GM10248 (cell line): ENCODE measurements at regions not wholly inside any gene's neighbourhood (a gene's known extent, or its start where the extent isn't known, plus 50 kb on each side); places are given as distances from the start of the nearest gene placed in this dataset.

Source experiments
- CTCF ChIA-PET: fragments of 300-600 bp; sonication (Branson Sonifier 250); formaldehyde crosslinking; extraction: SDS; loops from one replicate; lab custom pipeline; 2021; ENCODE audit warnings: antibody characterized with exemption; lab: Yijun Ruan, JAX
- POLR2A ChIA-PET: fragments of 350-650 bp; sonication (Branson Sonifier 250); formaldehyde crosslinking; extraction: SDS; loops from one replicate; lab custom pipeline; 2020; ENCODE audit warnings: antibody characterized with exemption; lab: Yijun Ruan, JAX
- DNase-seq: peaks from one replicate; pipeline ENCODE4 v3.0.0; 2012; ENCODE audit errors: extremely low spot score
- CTCF ChIP-seq: IDR thresholded peaks from 2 replicates; pipeline ENCODE4 v1.5.1; 2012; ENCODE audit warnings: mild to moderate bottlenecking, low read depth; ENCODE audit errors: extremely low read depth, missing control alignments, control extremely low read depth

- no peak for TF ChIP-seq CTCF
- CTCF ChIA-PET = interaction anchor here (1.2 kb wide), 1 partner anchor 17 kb away, joined by 3 read pairs; no protein-coding TSS in a partner anchor
- DNase-seq = no peak
- POLR2A ChIA-PET = no interaction called here
These were observed 595.9 kb upstream of the KIRREL3 start for GRCh38 chr11:127596433-127596832.

- TF ChIP-seq CTCF = no peak
- ChIA-PET POLR2A (no interaction called here), CTCF (interaction anchor here (1.0 kb wide), 1 partner anchor 38 kb away, joined by 3 read pairs; no protein-coding TSS in a partner anchor)
- no peak for DNase-seq
These were observed 591.8 kb upstream of the KIRREL3 start for GRCh38 chr11:127592371-127592770.

- DNase-seq = no peak
- POLR2A ChIA-PET = no interaction called here
- TF ChIP-seq CTCF = no peak
These were observed 589.7 kb upstream of the KIRREL3 start for GRCh38 chr11:127590314-127590713.

GRCh38 chr11:127588431-127588830 is 587.9 kb upstream of the KIRREL3 start:
- CTCF ChIA-PET = interaction anchor here (1.0 kb wide), 1 partner anchor 10 kb away, joined by 3 read pairs; no protein-coding TSS in a partner anchor
- DNase-seq = no peak
- POLR2A ChIA-PET = no interaction called here
- TF ChIP-seq CTCF = no peak

More at GRCh38 chr11:127590314-127590713, 589.7 kb upstream of the KIRREL3 start:
- CTCF ChIA-PET = interaction anchor here (1.4 kb wide), 1 partner anchor 16 kb away, joined by 3 read pairs; no protein-coding TSS in a partner anchor

GRCh38 chr11:127587511-127587910 is 586.9 kb upstream of the KIRREL3 start:
- no peak for DNase-seq

GRCh38 chr11:127576210-127576609 is 575.6 kb upstream of the KIRREL3 start:
- CTCF ChIA-PET = no interaction called here
- POLR2A ChIA-PET = no interaction called here
- no peak for DNase-seq
- no peak for TF ChIP-seq CTCF

More at GRCh38 chr11:127587511-127587910, 586.9 kb upstream of the KIRREL3 start:
- ChIA-PET POLR2A (no interaction called here), CTCF (interaction anchor here (1.0 kb wide), 1 partner anchor 10 kb away, joined by 3 read pairs; no protein-coding TSS in a partner anchor)
- TF ChIP-seq CTCF = no peak
